HG03571 (cell line): ENCODE measurements at regions not wholly inside any gene's neighbourhood (a gene's known extent, or its start where the extent isn't known, plus 50 kb on each side); places are given as distances from the start of the nearest gene placed in this dataset.

Experiments
- ATAC-seq: cut with Tn5 transposase; IDR thresholded peaks from one replicate; pipeline ENCODE4 v1.9.1; 2021; ENCODE audit not compliant: unreplicated experiment

DNA sequence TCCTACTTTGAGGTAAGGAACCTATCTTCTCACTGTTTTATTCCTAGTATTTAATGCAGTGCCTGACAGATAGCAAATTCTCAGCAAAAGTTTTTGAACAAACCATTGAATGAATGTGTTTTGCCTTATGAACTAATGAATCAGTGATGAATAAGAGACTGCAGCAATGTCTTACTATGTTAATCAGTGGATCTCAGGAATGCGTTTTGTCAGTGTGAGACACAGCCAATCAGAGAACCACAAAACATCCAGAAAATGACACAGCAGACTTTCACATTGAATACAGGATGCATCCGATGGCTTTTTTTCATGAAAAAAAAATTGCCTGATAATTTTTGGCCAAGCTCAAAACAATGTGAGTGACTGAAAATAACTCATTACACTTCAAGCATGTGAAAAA lies 270.5 kb downstream of the BMP2 start:
- no peak for ATAC-seq

DNA sequence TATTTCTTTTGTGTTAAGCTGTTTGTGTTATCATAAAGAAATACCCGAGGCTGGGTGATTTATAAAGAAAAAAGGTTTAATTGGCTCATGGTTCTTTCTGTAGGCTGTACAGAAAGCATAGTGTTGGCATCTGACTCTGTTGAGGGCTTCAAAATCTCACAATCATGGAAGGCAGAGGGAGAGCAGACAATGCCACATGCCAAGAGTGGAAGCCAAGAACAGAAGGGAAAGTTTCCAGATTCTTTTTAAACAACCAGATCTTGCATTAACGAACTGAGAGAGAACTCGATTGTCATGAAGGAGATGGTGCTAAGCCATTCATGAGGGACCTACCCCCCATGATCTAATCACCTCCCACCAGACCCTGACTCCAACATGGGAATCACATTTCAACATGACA lies 290.1 kb downstream of the BMP2 start:
- ATAC-seq = no peak

- ATAC-seq = no peak
These were observed 311.3 kb downstream of the BMP2 start for GRCh38 chr20:7078804-7079203.

DNA sequence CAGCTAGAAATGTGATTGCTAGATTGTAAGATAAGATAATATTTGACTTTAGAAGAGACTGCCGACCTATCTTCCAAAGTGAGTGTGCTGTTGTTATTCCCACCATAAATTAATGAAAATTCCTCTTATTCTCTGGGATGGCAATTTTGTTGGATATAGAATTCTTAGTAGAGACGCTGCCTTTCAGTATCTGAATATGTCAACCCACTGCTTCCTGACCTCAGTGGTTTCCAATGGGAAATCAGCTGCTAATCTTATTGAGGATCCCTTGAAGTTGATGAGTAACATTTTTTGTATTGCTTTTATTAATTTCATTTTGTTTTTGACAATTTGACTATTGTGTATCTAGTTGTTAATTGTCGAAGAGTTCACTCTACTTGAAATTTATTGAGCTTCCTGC lies 313.0 kb downstream of the BMP2 start:
- no peak for ATAC-seq

DNA sequence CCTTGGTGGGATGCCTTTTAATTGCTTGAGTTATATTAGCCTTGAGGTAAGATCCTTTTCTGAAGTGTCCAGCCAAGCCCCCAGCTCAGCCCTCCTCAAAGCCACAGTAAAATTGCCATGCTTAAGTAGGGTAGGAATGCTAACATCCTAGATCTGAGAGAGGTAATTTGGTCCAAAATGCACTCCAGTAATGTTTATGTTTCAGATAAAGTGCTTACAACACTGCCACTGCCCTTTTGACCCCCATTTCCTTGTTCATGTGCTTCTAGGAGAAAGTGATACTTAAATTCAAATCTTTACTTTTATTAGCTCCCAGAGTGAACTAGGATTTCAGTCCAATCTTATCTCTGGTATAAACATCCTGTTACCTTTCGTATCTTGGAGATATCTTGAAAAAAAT lies 318.0 kb downstream of the BMP2 start:
- no peak for ATAC-seq

DNA sequence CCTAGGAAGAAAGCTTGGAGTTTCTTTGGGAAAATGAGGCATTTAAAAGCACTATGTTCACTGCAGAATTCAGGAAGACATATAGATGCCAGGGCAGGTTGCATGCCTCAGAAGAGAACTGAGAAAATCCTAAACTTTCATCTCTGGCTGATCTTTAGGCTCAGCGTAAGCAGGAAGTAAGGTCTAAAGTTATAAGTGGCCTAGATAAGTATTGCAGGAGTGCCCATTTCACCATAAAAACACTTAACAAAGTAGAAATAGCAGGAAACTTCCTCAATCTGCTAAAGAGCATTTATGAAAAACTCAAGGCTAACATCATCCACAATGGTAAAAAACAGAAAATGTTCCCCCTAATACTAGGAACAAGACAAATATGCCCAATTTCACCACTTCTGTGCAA lies 320.3 kb downstream of the BMP2 start:
- ATAC-seq = no peak

DNA sequence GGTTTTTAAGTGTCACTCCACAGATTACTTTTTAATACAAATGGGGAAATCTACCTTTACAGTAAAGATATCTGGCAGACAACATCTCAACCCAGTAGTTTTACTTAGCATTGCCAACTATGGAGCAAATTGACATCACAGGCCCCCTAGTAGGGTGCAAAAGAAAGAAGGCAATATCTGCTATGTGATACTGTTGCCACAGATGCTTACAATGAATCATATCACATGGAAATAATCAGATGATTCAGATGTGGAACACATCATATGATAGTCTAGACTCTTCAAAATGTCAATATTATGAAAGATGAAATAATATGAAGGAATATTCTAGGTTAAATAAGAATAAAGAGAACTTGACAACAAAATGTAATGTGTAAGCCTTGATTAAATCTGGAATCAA lies 322.5 kb downstream of the BMP2 start:
- ATAC-seq = no peak

DNA sequence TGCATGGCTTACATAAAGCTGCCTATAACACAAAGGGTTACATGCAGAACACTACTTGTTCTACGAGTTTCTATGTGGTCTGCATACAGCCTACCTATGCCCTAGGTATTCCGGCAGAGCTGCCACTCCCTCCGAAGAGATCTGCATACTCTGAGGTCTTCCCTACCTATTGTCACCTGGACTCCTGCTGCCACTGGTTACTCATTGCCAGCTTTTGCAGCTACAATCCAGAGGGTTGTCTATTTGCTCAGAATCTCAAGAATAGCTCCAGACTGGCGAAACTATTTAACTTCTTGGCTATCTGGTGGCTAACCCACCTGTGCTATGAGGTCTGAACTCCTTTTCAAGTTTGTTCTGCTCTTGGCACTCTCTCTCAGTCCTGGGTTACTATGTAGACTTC lies 323.3 kb downstream of the BMP2 start:
- no peak for ATAC-seq

DNA sequence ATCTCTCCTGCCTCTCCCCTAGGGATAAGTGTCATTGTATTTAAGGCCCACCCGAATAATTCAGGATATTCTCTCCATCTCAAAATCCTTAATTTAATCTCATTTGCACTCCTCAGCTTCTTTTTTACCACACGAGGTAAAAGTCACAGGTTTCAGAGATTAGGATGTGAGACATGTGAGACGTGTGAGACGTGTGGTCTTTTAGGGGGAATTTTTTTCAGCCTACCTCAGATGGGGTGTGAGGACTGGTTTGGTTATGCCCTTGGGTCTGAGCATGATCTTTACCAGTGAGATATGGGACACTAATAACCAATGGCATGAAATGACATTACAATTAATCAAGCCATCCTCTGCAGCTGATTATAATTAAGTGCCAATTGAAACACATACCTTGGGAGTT lies 324.2 kb downstream of the BMP2 start:
- ATAC-seq = no peak

- no peak for ATAC-seq
These were observed 327.0 kb downstream of the BMP2 start for GRCh38 chr20:7094438-7094997.

- ATAC-seq = no peak
These were observed 339.4 kb downstream of the BMP2 start for GRCh38 chr20:7106910-7107309.

DNA sequence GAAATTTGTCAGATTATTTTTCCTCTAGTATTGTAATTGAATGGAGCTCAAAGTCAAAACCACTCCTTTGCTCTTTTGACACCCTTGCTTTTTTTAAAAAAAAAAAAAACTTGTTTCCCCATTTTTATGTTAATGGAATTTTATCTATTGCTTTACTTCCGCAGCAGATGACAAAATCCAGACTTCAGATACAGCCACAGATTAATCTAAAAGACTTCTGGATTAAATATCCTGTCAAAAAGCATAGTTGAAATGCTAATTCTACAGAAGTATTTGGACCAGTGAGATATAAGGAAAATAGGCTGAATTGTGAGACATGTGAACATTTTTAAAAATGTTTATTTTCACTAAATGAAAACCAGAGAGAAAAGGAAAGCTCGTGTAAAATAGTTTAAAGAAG lies 341.4 kb downstream of the BMP2 start:
- no peak for ATAC-seq

DNA sequence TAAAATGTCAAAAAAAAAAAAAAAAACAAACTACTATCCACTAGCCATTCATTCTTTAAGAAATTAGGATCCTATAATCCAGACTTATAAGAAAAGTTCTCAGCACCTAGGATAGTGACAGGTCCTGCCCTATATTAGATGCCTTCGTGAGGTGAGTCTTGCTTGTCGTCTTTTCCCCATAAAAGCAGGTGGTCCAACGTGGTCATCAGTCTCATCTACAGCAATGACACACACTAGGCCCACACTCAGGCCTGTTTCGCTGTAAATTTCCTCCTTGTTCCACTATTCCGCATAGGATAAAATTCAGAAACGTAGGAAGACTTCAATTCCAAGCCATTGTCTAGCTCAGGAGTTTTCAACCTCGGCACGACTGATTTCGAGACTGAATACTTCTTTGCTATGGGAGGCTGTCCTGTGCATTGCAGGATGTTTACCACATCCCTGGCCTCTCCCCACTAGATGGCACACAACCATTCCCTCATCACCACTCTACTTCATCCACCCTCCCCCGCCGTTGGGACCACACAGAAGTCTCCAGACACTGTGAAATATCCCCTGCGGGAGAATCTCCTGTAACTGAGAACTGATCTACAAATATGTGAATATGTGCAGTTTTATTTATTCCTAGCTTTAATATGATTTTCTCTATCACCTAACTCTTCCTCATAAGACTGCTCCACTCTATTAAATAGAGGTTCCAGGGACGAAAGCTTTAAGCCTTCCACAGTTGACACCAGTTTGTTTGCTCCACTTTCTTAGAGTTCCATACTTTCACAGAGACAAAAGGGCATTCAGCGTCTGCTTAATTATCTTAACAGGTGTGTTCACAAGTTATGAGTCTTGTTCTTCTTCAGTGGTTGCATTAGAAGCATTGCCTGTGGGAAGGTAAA lies 346.3 kb downstream of the BMP2 start:
- ATAC-seq = no peak

GRCh38 chr20:7123457-7123856 lies 356.0 kb downstream of the BMP2 start:
- ATAC-seq = no peak

GRCh38 chr20:7124120-7124519 lies 356.6 kb downstream of the BMP2 start:
- ATAC-seq = no peak

GRCh38 chr20:7136886-7137285 lies 369.4 kb downstream of the BMP2 start:
- no peak for ATAC-seq

GRCh38 chr20:7137395-7138151 lies 370.1 kb downstream of the BMP2 start:
- peak; percentile 74 for ATAC-seq

- no peak for ATAC-seq
These were observed 377.0 kb downstream of the BMP2 start for GRCh38 chr20:7144464-7144863.

GRCh38 chr20:7146552-7147219 lies 379.2 kb downstream of the BMP2 start:
- no peak for ATAC-seq

DNA sequence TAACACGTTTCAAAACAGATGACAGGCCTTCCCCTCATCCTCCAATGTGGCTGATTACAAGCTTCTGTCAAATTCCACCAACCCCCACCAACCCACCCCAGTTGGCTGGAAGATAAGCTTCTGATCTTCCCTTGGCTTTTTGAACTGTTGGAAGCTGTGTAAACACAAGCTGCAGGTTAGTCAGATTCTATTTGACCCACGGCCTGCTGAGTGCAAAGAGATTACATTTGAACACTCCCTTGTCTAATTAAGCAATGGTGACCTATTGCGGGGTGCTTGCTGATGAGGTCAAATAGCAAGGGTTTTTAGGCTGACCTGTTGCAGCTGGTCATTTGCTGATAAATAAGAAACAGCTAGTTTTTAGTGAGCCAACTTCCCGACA lies 379.7 kb downstream of the BMP2 start:
- ATAC-seq = no peak

GRCh38 chr20:7151676-7152470 lies 384.4 kb downstream of the BMP2 start:
- ATAC-seq = no peak
